ENCODE measurements at regions not wholly inside any gene's neighbourhood (a gene's known extent, or its start where the extent isn't known, plus 50 kb on each side); places are given as distances from the start of the nearest gene placed in this dataset.

GRCh38 chr1:30267046-30267445 is 456.3 kb downstream of the MATN1 start:
- ChIA-PET POLR2A (no interaction called here), CTCF (no interaction called here)
- no peak for DNase-seq (ENCODE audit: extremely low spot score)
- TF ChIP-seq NFRKB (IDR thresholded peaks at IDR 0.05) (no peak), FOXM1 (IDR thresholded peaks at IDR 0.05; ENCODE audit: borderline replicate concordance) (no peak), ARNT (IDR thresholded peaks at IDR 0.05) (no peak), PKNOX1 (IDR thresholded peaks at IDR 0.05) (no peak), HDGF (IDR thresholded peaks at IDR 0.05; ENCODE audit: borderline replicate concordance) (no peak), BHLHE40 (IDR thresholded peaks at IDR 0.05; ENCODE audit: borderline replicate concordance) (no peak), ZNF384 (IDR thresholded peaks at IDR 0.05) (no peak), L3MBTL2 (conservative IDR thresholded peaks at IDR 0.05) (no peak), LEF1 (IDR thresholded peaks at IDR 0.05; ENCODE audit: borderline replicate concordance) (no peak), SP1 (IDR thresholded peaks at IDR 0.05) (no peak), FOXK2 (IDR thresholded peaks at IDR 0.05) (no peak), CTBP1 (IDR thresholded peaks at IDR 0.05; ENCODE audit: borderline replicate concordance) (no peak), ELF4 (IDR thresholded peaks at IDR 0.05) (no peak), SUZ12 (IDR thresholded peaks at IDR 0.05) (no peak), FOXA1 (IDR thresholded peaks at IDR 0.05) (no peak), TARDBP (IDR thresholded peaks at IDR 0.05) (no peak)

GRCh38 chr1:30265127-30266070 is 458.0 kb downstream of the MATN1 start:
- DNase-seq (ENCODE audit: extremely low spot score): no peak
- ChIA-PET CTCF (no interaction called here), POLR2A (no interaction called here)
- TF ChIP-seq SUZ12 (IDR thresholded peaks at IDR 0.05) (no peak), PKNOX1 (IDR thresholded peaks at IDR 0.05) (no peak), HDGF (IDR thresholded peaks at IDR 0.05; ENCODE audit: borderline replicate concordance) (no peak), BHLHE40 (IDR thresholded peaks at IDR 0.05; ENCODE audit: borderline replicate concordance) (no peak), CTBP1 (IDR thresholded peaks at IDR 0.05; ENCODE audit: borderline replicate concordance) (no peak), FOXA1 (IDR thresholded peaks at IDR 0.05) (no peak), TARDBP (IDR thresholded peaks at IDR 0.05) (no peak), ARNT (IDR thresholded peaks at IDR 0.05) (no peak), ELF4 (IDR thresholded peaks at IDR 0.05) (no peak), ZNF384 (IDR thresholded peaks at IDR 0.05) (no peak), NFRKB (IDR thresholded peaks at IDR 0.05) (no peak), SP1 (IDR thresholded peaks at IDR 0.05) (no peak), L3MBTL2 (conservative IDR thresholded peaks at IDR 0.05) (no peak), FOXK2 (IDR thresholded peaks at IDR 0.05) (no peak), LEF1 (IDR thresholded peaks at IDR 0.05; ENCODE audit: borderline replicate concordance) (no peak), FOXM1 (IDR thresholded peaks at IDR 0.05; ENCODE audit: borderline replicate concordance) (no peak)

GRCh38 chr1:30264672-30265025 is 458.7 kb downstream of the MATN1 start:
- TF ChIP-seq L3MBTL2 (conservative IDR thresholded peaks at IDR 0.05): no peak
- TF ChIP-seq HDGF (IDR thresholded peaks at IDR 0.05; ENCODE audit: borderline replicate concordance): no peak
- no peak for TF ChIP-seq SP1 (IDR thresholded peaks at IDR 0.05)
- TF ChIP-seq FOXK2 (IDR thresholded peaks at IDR 0.05): no peak
- TF ChIP-seq NFRKB (IDR thresholded peaks at IDR 0.05): no peak
- TF ChIP-seq CTBP1 (IDR thresholded peaks at IDR 0.05; ENCODE audit: borderline replicate concordance): no peak
- TF ChIP-seq ARNT (IDR thresholded peaks at IDR 0.05): no peak
- no peak for TF ChIP-seq FOXM1 (IDR thresholded peaks at IDR 0.05; ENCODE audit: borderline replicate concordance)
- TF ChIP-seq BHLHE40 (IDR thresholded peaks at IDR 0.05; ENCODE audit: borderline replicate concordance): no peak
- TF ChIP-seq ELF4 (IDR thresholded peaks at IDR 0.05): no peak
- no peak for TF ChIP-seq ZNF384 (IDR thresholded peaks at IDR 0.05)
- TF ChIP-seq TARDBP (IDR thresholded peaks at IDR 0.05): no peak
- TF ChIP-seq SUZ12 (IDR thresholded peaks at IDR 0.05): no peak
- ChIA-PET CTCF (no interaction called here), POLR2A (no interaction called here)
- DNase-seq (ENCODE audit: extremely low spot score): no peak

GRCh38 chr1:30263888-30264671 is 459.3 kb downstream of the MATN1 start:
- ChIA-PET CTCF (no interaction called here), POLR2A (no interaction called here)
- DNase-seq (ENCODE audit: extremely low spot score): no peak
- TF ChIP-seq L3MBTL2 (conservative IDR thresholded peaks at IDR 0.05): no peak
- TF ChIP-seq ELF4 (IDR thresholded peaks at IDR 0.05): no peak
- TF ChIP-seq BHLHE40 (IDR thresholded peaks at IDR 0.05; ENCODE audit: borderline replicate concordance): no peak
- TF ChIP-seq ZNF384 (IDR thresholded peaks at IDR 0.05): no peak
- no peak for TF ChIP-seq ARNT (IDR thresholded peaks at IDR 0.05)
- TF ChIP-seq FOXM1 (IDR thresholded peaks at IDR 0.05; ENCODE audit: borderline replicate concordance): no peak
- no peak for TF ChIP-seq SP1 (IDR thresholded peaks at IDR 0.05)
- TF ChIP-seq TARDBP (IDR thresholded peaks at IDR 0.05): no peak
- TF ChIP-seq FOXK2 (IDR thresholded peaks at IDR 0.05): no peak
- no peak for TF ChIP-seq SUZ12 (IDR thresholded peaks at IDR 0.05)
- no peak for TF ChIP-seq LEF1 (IDR thresholded peaks at IDR 0.05; ENCODE audit: borderline replicate concordance)
- no peak for TF ChIP-seq PKNOX1 (IDR thresholded peaks at IDR 0.05)
- TF ChIP-seq NFRKB (IDR thresholded peaks at IDR 0.05): no peak
- TF ChIP-seq HDGF (IDR thresholded peaks at IDR 0.05; ENCODE audit: borderline replicate concordance): no peak
- TF ChIP-seq CTBP1 (IDR thresholded peaks at IDR 0.05; ENCODE audit: borderline replicate concordance): no peak
- no peak for TF ChIP-seq FOXA1 (IDR thresholded peaks at IDR 0.05)

GRCh38 chr1:30263405-30263804 is 460.0 kb downstream of the MATN1 start:
- no peak for DNase-seq (ENCODE audit: extremely low spot score)
- CTCF ChIA-PET: no interaction called here
- TF ChIP-seq TARDBP (IDR thresholded peaks at IDR 0.05) (no peak), NFRKB (IDR thresholded peaks at IDR 0.05) (no peak), ARNT (IDR thresholded peaks at IDR 0.05) (no peak), ZNF384 (IDR thresholded peaks at IDR 0.05) (no peak), LEF1 (IDR thresholded peaks at IDR 0.05; ENCODE audit: borderline replicate concordance) (no peak), SUZ12 (IDR thresholded peaks at IDR 0.05) (no peak), L3MBTL2 (conservative IDR thresholded peaks at IDR 0.05) (no peak), FOXA1 (IDR thresholded peaks at IDR 0.05) (no peak), PKNOX1 (IDR thresholded peaks at IDR 0.05) (no peak), FOXK2 (IDR thresholded peaks at IDR 0.05) (no peak), HDGF (IDR thresholded peaks at IDR 0.05; ENCODE audit: borderline replicate concordance) (no peak), ELF4 (IDR thresholded peaks at IDR 0.05) (no peak), FOXM1 (IDR thresholded peaks at IDR 0.05; ENCODE audit: borderline replicate concordance) (no peak), CTBP1 (IDR thresholded peaks at IDR 0.05; ENCODE audit: borderline replicate concordance) (no peak), SP1 (IDR thresholded peaks at IDR 0.05) (no peak)
- POLR2A ChIA-PET: no interaction called here
